Smooth muscle cell (in vitro differentiated cells): ENCODE measurements at regions not wholly inside any gene's neighbourhood (a gene's known extent, or its start where the extent isn't known, plus 50 kb on each side); places are given as distances from the start of the nearest gene placed in this dataset.

Experiments used
- DNase-seq: peaks from one replicate; lab custom pipeline; 2025; ENCODE audit not compliant: unreplicated experiment; lab: John Stamatoyannopoulos, UW
- H2AFZ ChIP-seq: fragments of 200-600 bp; sonication (generic); 2 replicates; pipeline ENCODE4 v1.6.0; 2016; ENCODE audit warnings: antibody characterized with exemption, low read depth, mild to moderate bottlenecking
- H3F3A ChIP-seq: fragments of 200-600 bp; sonication (generic); 2 replicates; pipeline ENCODE4 v1.6.0; 2017; ENCODE audit warnings: antibody characterized with exemption, low read depth
- H3K27ac ChIP-seq: fragments of 200-600 bp; sonication (generic); 2 replicates; pipeline ENCODE4 v1.5.1; 2016; ENCODE audit warnings: low read depth, mild to moderate bottlenecking
- H3K27me3 ChIP-seq: fragments of 200-600 bp; sonication (generic); 2 replicates; pipeline ENCODE4 v1.6.1; 2016; ENCODE audit warnings: low read depth, mild to moderate bottlenecking
- H3K36me3 ChIP-seq: fragments of 200-600 bp; sonication (generic); 2 replicates; pipeline ENCODE4 v1.5.1; 2016; ENCODE audit warnings: low read depth
- H3K4me1 ChIP-seq: fragments of 200-600 bp; sonication (generic); 2 replicates; pipeline ENCODE4 v1.5.1; 2016; ENCODE audit warnings: low read depth
- H3K4me2 ChIP-seq: fragments of 200-600 bp; sonication (generic); 2 replicates; pipeline ENCODE4 v1.6.0; 2016; ENCODE audit warnings: mild to moderate bottlenecking
- H3K4me3 ChIP-seq: fragments of 200-600 bp; sonication (generic); 2 replicates; pipeline ENCODE4 v1.5.1; 2016; ENCODE audit warnings: mild to moderate bottlenecking
- H3K79me2 ChIP-seq: fragments of 200-600 bp; sonication (generic); 2 replicates; pipeline ENCODE4 v1.6.0; 2016; ENCODE audit warnings: low read depth, mild to moderate bottlenecking
- H3K9ac ChIP-seq: fragments of 200-600 bp; sonication (generic); 2 replicates; pipeline ENCODE4 v1.6.0; 2016; ENCODE audit warnings: low read depth
- H3K9me3 ChIP-seq: fragments of 200-600 bp; sonication (generic); replicated peaks from 2 replicates; pipeline ENCODE4 v1.5.1; 2016; ENCODE audit warnings: low read depth
- H4K20me1 ChIP-seq: fragments of 200-600 bp; sonication (generic); 2 replicates; pipeline ENCODE4 v1.6.0; 2016; ENCODE audit warnings: low read depth
- CTCF ChIP-seq: fragments of 200-600 bp; sonication (generic); IDR thresholded peaks from 2 replicates; pipeline ENCODE4 v1.5.1; 2017; ENCODE audit warnings: borderline replicate concordance, mild to moderate bottlenecking, antibody characterized with exemption; ENCODE audit not compliant: insufficient read depth, poor library complexity, severe bottlenecking
- WGBS: methylation state at CpG from one replicate; pipeline ENCODE4 v1.1.7; 2016; ENCODE audit warnings: low lambda C conversion rate; 5-methylcytosine and 5-hydroxymethylcytosine counted together

- no peak for DNase-seq
- TF ChIP-seq CTCF = no peak
- H3K4me2 ChIP-seq = no peak overlapping the region
- H4K20me1 ChIP-seq = no peaks in the 10 kb centered on the region
- H3K36me3 ChIP-seq = no peaks in the 10 kb centered on the region
- H3K27me3 ChIP-seq = no peaks in the 10 kb centered on the region
- H2AFZ ChIP-seq = no peak overlapping the region
- H3K4me1 ChIP-seq = no peaks in the 10 kb centered on the region
- no peaks in the 10 kb centered on the region for H3K79me2 ChIP-seq
- WGBS = 42% methylated on average over 2 of the region's 2 CpGs
- no peaks in the 10 kb centered on the region for H3F3A ChIP-seq
- no peak overlapping the region for H3K4me3 ChIP-seq
- no peak overlapping the region for H3K27ac ChIP-seq
- H3K9me3 ChIP-seq = no peaks in the 10 kb centered on the region
- no peak overlapping the region for H3K9ac ChIP-seq
Measured at GRCh38 chr11:104645261-104646222, 252.7 kb downstream of the CASP12 start.

- H3K9me3 ChIP-seq = no peaks in the 10 kb centered on the region
- H3K4me1 ChIP-seq = no peaks in the 10 kb centered on the region
- H3K27me3 ChIP-seq = no peaks in the 10 kb centered on the region
- no peak for DNase-seq
- no peaks in the 10 kb centered on the region for H3K79me2 ChIP-seq
- no peaks in the 10 kb centered on the region for H4K20me1 ChIP-seq
- H3K27ac ChIP-seq = no peak overlapping the region
- no peak overlapping the region for H3K9ac ChIP-seq
- H3K4me3 ChIP-seq = no peak overlapping the region
- TF ChIP-seq CTCF = no peak
- no peaks in the 10 kb centered on the region for H3K36me3 ChIP-seq
- no peak overlapping the region for H3K4me2 ChIP-seq
- no peaks in the 10 kb centered on the region for H3F3A ChIP-seq
- H2AFZ ChIP-seq = no peak overlapping the region
- WGBS = 68% methylated on average over 2 of the region's 2 CpGs
Measured at GRCh38 chr11:104637662-104638170, 260.5 kb downstream of the CASP12 start.

GRCh38 chr11:104633226-104633625 lies 265.0 kb downstream of the CASP12 start:
- 89% methylated on average over 1 of the region's 1 CpG for WGBS
- no peak for TF ChIP-seq CTCF
- Histone ChIP-seq H3K4me1 (no peaks in the 10 kb centered on the region), H3K4me3 (no peak overlapping the region), H3F3A (no peaks in the 10 kb centered on the region), H3K79me2 (no peaks in the 10 kb centered on the region), H2AFZ (no peak overlapping the region), H3K9me3 (no peaks in the 10 kb centered on the region), H4K20me1 (no peaks in the 10 kb centered on the region), H3K36me3 (no peaks in the 10 kb centered on the region), H3K27me3 (no peaks in the 10 kb centered on the region), H3K4me2 (no peak overlapping the region), H3K27ac (no peak overlapping the region), H3K9ac (no peak overlapping the region)
- no peak for DNase-seq
